Ishikawa (cell line): ENCODE measurements at regions not wholly inside any gene's neighbourhood (a gene's known extent, or its start where the extent isn't known, plus 50 kb on each side); places are given as distances from the start of the nearest gene placed in this dataset.

Source experiments
- CEBPB ChIP-seq: IDR thresholded peaks from 2 replicates; pipeline ENCODE4 v1.6.1; 2012
- CREB1 ChIP-seq: IDR thresholded peaks from 2 replicates; pipeline ENCODE4 v1.6.1; 2012; ENCODE audit warnings: low read depth
- EGR1 ChIP-seq: IDR thresholded peaks from 2 replicates; pipeline ENCODE4 v1.6.1; 2012
- EP300 ChIP-seq: IDR thresholded peaks from 2 replicates; pipeline ENCODE4 v1.6.1; 2012; ENCODE audit warnings: borderline replicate concordance
- FOXM1 ChIP-seq: IDR thresholded peaks from 2 replicates; pipeline ENCODE4 v1.6.1; 2012; ENCODE audit warnings: low read depth, borderline replicate concordance
- MAX ChIP-seq: IDR thresholded peaks from 2 replicates; pipeline ENCODE4 v1.6.1; 2012
- NFIC ChIP-seq: IDR thresholded peaks from 2 replicates; pipeline ENCODE4 v1.6.1; 2012
- RAD21 ChIP-seq: IDR thresholded peaks from 2 replicates; pipeline ENCODE4 v1.6.1; 2012; ENCODE audit warnings: low read depth
- TAF1 ChIP-seq: IDR thresholded peaks from 2 replicates; pipeline ENCODE4 v1.6.1; 2012; ENCODE audit warnings: low read depth, mild to moderate bottlenecking
- TCF12 ChIP-seq: IDR thresholded peaks from 2 replicates; pipeline ENCODE4 v1.6.1; 2012; ENCODE audit warnings: low read depth
- TEAD4 ChIP-seq: IDR thresholded peaks from 2 replicates; pipeline ENCODE4 v1.6.1; 2012
- USF1 ChIP-seq: IDR thresholded peaks from 2 replicates; pipeline ENCODE4 v1.6.1; 2012
- YY1 ChIP-seq: IDR thresholded peaks from 2 replicates; pipeline ENCODE4 v1.6.1; 2012; ENCODE audit warnings: low read depth
- ZBTB7A ChIP-seq: IDR thresholded peaks from 2 replicates; pipeline ENCODE4 v1.6.1; 2012; ENCODE audit warnings: low read depth
- TF ChIP-seq, protein P1 (sequence below): IDR thresholded peaks from 2 replicates; pipeline ENCODE4 v1.6.1; 2012; ENCODE audit warnings: low read depth, mild to moderate bottlenecking

GRCh38 chr2:188767176-188767575 lies 207.0 kb upstream of the COL3A1 start:
- TF ChIP-seq EGR1, result no peak
- no peak for TF ChIP-seq YY1
- no peak for TF ChIP-seq USF1
- no peak for TF ChIP-seq CREB1
- no peak for TF ChIP-seq FOXM1
- no peak for TF ChIP-seq EP300
- TF ChIP-seq NFIC, result no peak
- no peak for TF ChIP-seq CEBPB

DNA sequence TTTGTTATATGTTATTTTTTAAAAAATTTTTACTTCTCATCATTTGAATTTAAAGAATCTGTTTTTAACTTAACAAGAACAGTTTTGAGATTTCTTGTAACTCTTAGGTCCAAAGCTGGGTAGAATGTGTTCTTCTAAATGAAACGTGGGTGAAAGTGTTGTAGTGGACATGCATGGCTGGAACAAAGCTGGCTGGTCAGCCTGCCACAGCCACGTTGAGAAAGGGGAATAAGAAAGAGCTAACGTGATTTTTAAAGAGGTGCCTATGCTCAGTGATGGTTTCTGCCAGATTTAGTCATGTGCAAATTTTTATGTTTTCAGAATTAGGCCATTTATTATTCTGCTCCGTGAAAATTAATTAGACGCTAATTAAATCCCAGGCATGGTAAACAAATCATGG lies 203.9 kb upstream of the COL3A1 start:
- TF ChIP-seq RAD21 (no peak), ZBTB7A (no peak), TEAD4 (no peak), TCF12 (no peak), CEBPB (no peak), TAF1 (no peak), MAX (no peak), YY1 (no peak), USF1 (no peak), FOXM1 (no peak), EP300 (no peak), NFIC (no peak), CREB1 (no peak), EGR1 (no peak)
- TF ChIP-seq, protein P1, sequence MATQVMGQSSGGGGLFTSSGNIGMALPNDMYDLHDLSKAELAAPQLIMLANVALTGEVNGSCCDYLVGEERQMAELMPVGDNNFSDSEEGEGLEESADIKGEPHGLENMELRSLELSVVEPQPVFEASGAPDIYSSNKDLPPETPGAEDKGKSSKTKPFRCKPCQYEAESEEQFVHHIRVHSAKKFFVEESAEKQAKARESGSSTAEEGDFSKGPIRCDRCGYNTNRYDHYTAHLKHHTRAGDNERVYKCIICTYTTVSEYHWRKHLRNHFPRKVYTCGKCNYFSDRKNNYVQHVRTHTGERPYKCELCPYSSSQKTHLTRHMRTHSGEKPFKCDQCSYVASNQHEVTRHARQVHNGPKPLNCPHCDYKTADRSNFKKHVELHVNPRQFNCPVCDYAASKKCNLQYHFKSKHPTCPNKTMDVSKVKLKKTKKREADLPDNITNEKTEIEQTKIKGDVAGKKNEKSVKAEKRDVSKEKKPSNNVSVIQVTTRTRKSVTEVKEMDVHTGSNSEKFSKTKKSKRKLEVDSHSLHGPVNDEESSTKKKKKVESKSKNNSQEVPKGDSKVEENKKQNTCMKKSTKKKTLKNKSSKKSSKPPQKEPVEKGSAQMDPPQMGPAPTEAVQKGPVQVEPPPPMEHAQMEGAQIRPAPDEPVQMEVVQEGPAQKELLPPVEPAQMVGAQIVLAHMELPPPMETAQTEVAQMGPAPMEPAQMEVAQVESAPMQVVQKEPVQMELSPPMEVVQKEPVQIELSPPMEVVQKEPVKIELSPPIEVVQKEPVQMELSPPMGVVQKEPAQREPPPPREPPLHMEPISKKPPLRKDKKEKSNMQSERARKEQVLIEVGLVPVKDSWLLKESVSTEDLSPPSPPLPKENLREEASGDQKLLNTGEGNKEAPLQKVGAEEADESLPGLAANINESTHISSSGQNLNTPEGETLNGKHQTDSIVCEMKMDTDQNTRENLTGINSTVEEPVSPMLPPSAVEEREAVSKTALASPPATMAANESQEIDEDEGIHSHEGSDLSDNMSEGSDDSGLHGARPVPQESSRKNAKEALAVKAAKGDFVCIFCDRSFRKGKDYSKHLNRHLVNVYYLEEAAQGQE, result no peak

- TF ChIP-seq NFIC, result no peak
- TF ChIP-seq CEBPB, result peak; percentile 57
- TF ChIP-seq TEAD4, result no peak
- no peak for TF ChIP-seq EGR1
These were observed 201.1 kb upstream of the COL3A1 start for GRCh38 chr2:188773075-188773474.

- TF ChIP-seq YY1 (no peak), TEAD4 (0 out of 2 replicates have a peak, but pooled peaks have one; percentile 33)
These were observed 197.5 kb upstream of the COL3A1 start for GRCh38 chr2:188776634-188777033.

- TF ChIP-seq NFIC, result no peak
These were observed 189.9 kb upstream of the COL3A1 start for GRCh38 chr2:188784269-188784762.

GRCh38 chr2:188785061-188785460 lies 189.1 kb upstream of the COL3A1 start:
- TF ChIP-seq CEBPB (no peak), YY1 (no peak), CREB1 (no peak), TAF1 (no peak), TEAD4 (no peak), USF1 (no peak), EP300 (no peak), TCF12 (no peak), MAX (no peak), RAD21 (no peak), NFIC (no peak), ZBTB7A (no peak), EGR1 (no peak), FOXM1 (no peak)
- TF ChIP-seq, protein P1, result no peak

DNA sequence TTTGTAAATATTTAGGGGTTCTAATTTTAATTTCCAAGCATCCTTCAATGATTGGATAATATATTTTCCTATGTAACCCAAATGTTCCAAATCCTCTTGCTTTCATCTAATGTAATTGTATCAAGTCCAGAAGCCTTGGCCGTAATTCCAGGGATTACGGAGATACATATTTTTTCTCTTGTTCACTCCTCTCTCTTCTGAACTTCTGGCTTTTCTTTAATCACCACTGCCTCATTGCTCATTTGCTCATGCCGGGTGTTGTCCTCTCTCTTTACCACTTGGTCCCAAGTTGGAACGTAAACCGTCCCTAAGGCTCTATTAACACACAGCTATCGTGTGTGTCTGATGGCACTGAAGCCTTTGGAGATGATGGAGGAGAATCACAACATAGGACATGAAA lies 188.7 kb upstream of the COL3A1 start:
- no peak for TF ChIP-seq EP300
- TF ChIP-seq CEBPB, result no peak
- TF ChIP-seq CREB1, result no peak
- no peak for TF ChIP-seq TAF1
- TF ChIP-seq USF1, result no peak
- no peak for TF ChIP-seq EGR1
- TF ChIP-seq ZBTB7A, result no peak
- TF ChIP-seq FOXM1, result no peak
- TF ChIP-seq TEAD4, result no peak
- TF ChIP-seq TCF12, result no peak
- TF ChIP-seq, protein P1, result no peak
- TF ChIP-seq MAX, result no peak
- no peak for TF ChIP-seq YY1
- no peak for TF ChIP-seq NFIC
- TF ChIP-seq RAD21, result no peak
